ENCODE measurements at regions not wholly inside any gene's neighbourhood (a gene's known extent, or its start where the extent isn't known, plus 50 kb on each side); places are given as distances from the start of the nearest gene placed in this dataset.

GRCh38 chr13:89704040-89704439, 1643.4 kb upstream of the MIR17HG start:
- no peak for TF ChIP-seq CTCF (IDR thresholded peaks at IDR 0.05)
- TF ChIP-seq POLR2AphosphoS5 (IDR thresholded peaks at IDR 0.05), result no peak

All from prostate gland (tissue), 2 donors.